Type B pancreatic cell (in vitro differentiated cells): ENCODE measurements at regions not wholly inside any gene's neighbourhood (a gene's known extent, or its start where the extent isn't known, plus 50 kb on each side); places are given as distances from the start of the nearest gene placed in this dataset.

Experiments
- DNase-seq: peaks from one replicate; pipeline ENCODE4 v3.0.0; 2021; ENCODE audit warnings: mixed read lengths; ENCODE audit not compliant: unreplicated experiment; ENCODE audit errors: extremely low spot score
- H3K27ac Mint-ChIP-seq: 2 replicates; pipeline ENCODE4 v1.8.0; 2021; ENCODE audit warnings: mild to moderate bottlenecking, mixed read lengths
- H3K27me3 Mint-ChIP-seq: 2 replicates; pipeline ENCODE4 v1.8.0; 2021; ENCODE audit warnings: mixed read lengths
- H3K36me3 Mint-ChIP-seq: 2 replicates; pipeline ENCODE4 v1.8.0; 2021; ENCODE audit warnings: mixed read lengths
- H3K4me1 Mint-ChIP-seq: one replicate; pipeline ENCODE4 v1.8.0; 2021; ENCODE audit warnings: mixed read lengths; ENCODE audit not compliant: unreplicated experiment
- H3K4me3 Mint-ChIP-seq: 2 replicates; pipeline ENCODE4 v1.8.0; 2021; ENCODE audit warnings: mild to moderate bottlenecking, mixed read lengths
- H3K9me3 Mint-ChIP-seq: 2 replicates; pipeline ENCODE4 v1.8.0; 2021; ENCODE audit warnings: mixed read lengths
- TF ChIP-seq, protein P1 (sequence below): fragments of 200-600 bp; sonication (generic); conservative IDR thresholded peaks from 2 replicates; pipeline ENCODE4 v1.5.0; 2021; ENCODE audit warnings: antibody characterized with exemption, mild to moderate bottlenecking

DNA sequence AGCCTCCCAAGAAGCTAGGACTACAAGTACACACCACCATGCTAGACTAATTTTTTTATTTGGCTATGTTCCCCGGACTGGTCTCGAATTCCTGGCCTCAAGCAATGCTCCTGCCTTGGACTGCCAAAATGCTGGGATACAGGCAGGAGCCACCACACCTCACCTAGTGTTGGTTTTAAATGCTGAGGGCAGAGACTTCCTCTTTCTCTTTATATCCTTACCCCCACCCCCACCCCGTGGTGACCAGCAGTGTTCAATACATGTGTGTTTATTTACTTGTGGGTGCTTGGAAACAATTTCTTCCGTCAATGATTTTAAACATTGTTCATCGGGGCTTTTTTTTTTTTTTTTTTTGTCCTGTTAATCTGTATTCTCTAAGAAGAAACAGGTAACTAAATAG, 158.9 kb downstream of the ZBTB18 start:
- Mint-ChIP-seq H3K4me3 (no peak overlapping the region), H3K36me3 (no peaks in the 10 kb centered on the region), H3K27me3 (peaks cover 3% of the 10 kb centered on the region), H3K9me3 (no peaks in the 10 kb centered on the region), H3K4me1 (peaks cover 8% of the 10 kb centered on the region), H3K27ac (no peak overlapping the region)
- DNase-seq = no peak
- TF ChIP-seq, protein P1, sequence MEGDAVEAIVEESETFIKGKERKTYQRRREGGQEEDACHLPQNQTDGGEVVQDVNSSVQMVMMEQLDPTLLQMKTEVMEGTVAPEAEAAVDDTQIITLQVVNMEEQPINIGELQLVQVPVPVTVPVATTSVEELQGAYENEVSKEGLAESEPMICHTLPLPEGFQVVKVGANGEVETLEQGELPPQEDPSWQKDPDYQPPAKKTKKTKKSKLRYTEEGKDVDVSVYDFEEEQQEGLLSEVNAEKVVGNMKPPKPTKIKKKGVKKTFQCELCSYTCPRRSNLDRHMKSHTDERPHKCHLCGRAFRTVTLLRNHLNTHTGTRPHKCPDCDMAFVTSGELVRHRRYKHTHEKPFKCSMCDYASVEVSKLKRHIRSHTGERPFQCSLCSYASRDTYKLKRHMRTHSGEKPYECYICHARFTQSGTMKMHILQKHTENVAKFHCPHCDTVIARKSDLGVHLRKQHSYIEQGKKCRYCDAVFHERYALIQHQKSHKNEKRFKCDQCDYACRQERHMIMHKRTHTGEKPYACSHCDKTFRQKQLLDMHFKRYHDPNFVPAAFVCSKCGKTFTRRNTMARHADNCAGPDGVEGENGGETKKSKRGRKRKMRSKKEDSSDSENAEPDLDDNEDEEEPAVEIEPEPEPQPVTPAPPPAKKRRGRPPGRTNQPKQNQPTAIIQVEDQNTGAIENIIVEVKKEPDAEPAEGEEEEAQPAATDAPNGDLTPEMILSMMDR = no peak

DNA sequence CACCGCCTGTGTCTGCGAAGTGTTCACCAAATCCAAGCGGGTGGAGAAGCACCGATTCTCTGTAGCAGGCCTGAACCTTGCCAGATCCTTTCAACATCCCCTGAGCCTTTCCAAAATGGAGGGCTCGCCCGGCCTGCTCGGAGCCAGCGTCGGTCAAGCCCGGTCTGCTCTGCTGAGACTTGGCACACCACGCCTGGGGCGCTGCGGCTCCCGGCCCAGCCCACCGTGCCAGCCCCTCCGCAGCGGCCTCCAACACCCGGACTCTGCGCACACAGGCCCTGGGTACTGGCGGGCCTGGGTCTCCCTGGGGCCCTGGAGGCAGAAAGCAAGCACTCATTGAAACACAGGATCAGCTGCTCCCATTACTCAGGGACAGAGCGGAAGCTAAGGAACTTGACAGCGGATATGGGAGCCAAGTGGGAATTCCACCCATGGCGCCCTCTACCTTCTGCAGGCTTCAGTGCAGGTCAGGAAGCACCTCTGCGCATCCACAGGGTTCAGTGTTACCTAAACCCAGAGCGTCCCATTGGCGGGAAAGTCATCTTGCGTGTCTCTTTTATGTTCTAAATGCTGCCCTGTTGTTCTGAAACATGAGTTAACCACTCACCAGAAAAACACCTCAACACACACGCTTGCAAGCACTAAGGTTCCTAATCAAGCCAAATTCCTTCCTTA, 159.9 kb downstream of the ZBTB18 start:
- Mint-ChIP-seq H3K36me3 (no peaks in the 10 kb centered on the region), H3K4me3 (no peak overlapping the region), H3K27ac (no peak overlapping the region), H3K9me3 (no peaks in the 10 kb centered on the region), H3K4me1 (peaks cover 8% of the 10 kb centered on the region), H3K27me3 (peaks cover 3% of the 10 kb centered on the region)
- TF ChIP-seq, protein P1 = peak; percentile 57
- DNase-seq = no peak

DNA sequence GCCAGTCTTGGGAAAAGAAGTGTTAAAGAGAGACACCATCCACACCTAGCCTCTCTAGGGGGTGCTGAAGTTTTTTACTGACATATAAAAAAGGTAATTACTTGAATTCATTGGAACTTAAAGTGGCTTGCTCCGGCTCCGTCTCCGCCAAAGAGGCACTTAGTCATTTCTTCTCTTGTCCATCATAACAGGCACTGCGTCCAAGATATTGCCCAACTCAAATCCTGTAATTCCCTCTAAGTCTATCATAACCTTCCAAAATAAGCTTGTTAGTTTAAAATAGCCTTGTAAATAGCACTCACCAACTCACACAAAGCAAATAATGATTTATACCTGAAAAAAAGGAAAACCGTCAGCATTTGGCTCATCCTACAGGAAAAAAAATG, 160.5 kb downstream of the ZBTB18 start:
- TF ChIP-seq, protein P1 = no peak
- Mint-ChIP-seq H3K36me3 (no peaks in the 10 kb centered on the region), H3K4me1 (peaks cover 8% of the 10 kb centered on the region), H3K9me3 (no peaks in the 10 kb centered on the region), H3K27me3 (peaks cover 3% of the 10 kb centered on the region), H3K27ac (no peak overlapping the region), H3K4me3 (no peak overlapping the region)
- no peak for DNase-seq

DNA sequence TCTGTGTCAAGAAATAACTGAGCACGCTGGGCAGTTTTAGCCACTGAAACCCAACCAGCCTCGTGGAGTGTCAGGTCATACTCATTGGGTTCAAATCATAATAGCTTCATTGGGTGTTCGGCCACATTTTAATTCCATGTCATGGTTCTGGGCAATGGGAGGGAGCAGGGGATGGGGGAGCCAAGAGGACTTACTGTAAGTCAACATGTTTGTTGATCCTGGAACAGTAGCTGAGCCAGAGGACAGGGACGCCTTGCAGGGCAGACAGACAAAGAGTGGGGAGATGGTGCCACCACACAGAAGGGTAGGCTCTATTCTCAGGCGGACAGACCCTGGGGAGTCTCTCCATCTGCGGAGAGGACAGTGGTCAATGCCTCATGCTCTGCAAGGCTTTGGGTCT, 161.1 kb downstream of the ZBTB18 start:
- TF ChIP-seq, protein P1 = no peak
- Mint-ChIP-seq H3K36me3 (no peaks in the 10 kb centered on the region), H3K4me3 (no peak overlapping the region), H3K27ac (no peak overlapping the region), H3K4me1 (peaks cover 8% of the 10 kb centered on the region), H3K27me3 (no peaks in the 10 kb centered on the region), H3K9me3 (no peaks in the 10 kb centered on the region)
- DNase-seq = no peak

DNA sequence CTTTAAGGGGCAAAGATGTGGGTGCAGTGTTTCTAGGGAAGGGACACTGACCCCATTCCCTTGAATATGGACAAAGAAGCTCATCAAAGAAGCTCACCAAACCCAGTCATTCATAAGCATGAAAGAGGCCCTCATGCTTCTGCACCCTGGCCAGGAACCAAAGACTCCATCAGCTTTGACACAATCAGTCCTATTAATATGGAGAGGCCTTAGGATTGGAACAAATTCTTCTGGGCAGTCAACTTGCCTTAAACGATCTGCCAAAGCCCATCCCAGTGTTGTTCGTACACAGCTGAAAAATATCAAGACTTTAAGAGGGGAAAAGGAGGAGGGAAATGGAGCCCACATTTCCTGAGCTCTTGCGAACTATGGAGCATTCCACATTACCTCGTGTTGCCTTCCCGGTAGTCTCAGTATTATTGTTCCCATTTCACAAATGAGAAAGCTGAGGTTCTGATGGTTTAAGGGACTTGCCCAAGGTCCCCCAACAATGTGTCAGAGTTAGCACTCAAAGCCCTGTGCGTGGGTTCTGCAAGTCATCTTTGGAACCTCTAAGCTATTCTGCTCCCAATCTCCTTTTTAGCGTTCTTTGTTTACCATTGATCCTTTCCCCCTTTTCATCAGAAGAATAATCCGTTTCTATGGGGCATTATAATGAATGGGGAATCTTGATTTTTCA, 161.9 kb downstream of the ZBTB18 start:
- Mint-ChIP-seq H3K36me3 (no peaks in the 10 kb centered on the region), H3K9me3 (no peaks in the 10 kb centered on the region), H3K27me3 (no peaks in the 10 kb centered on the region), H3K4me1 (peaks cover 8% of the 10 kb centered on the region), H3K4me3 (no peak overlapping the region), H3K27ac (no peak overlapping the region)
- DNase-seq = no peak
- TF ChIP-seq, protein P1 = no peak
